ENCODE measurements at regions not wholly inside any gene's neighbourhood (a gene's known extent, or its start where the extent isn't known, plus 50 kb on each side); places are given as distances from the start of the nearest gene placed in this dataset.
"Not testable (repeated sequence)": the region's sequence is repeated elsewhere in the genome, so short reads cannot be mapped to it uniquely, and the experiment has no call there.

GRCh38 chr20:12759493-12759892 is 249.3 kb upstream of the SPTLC3 start:
- H3K4me3 ChIP-seq (replicated peaks in 1 of 3; ENCODE audit: insufficient read depth in 1 of 3, low read depth in 1 of 3, low read length in 3 of 3); H3K27ac ChIP-seq (ENCODE audit: insufficient read depth, low read depth, low read length); H2AFZ ChIP-seq (ENCODE audit: low read depth, low read length); H4K20me1 ChIP-seq (replicated peaks; ENCODE audit: control insufficient read depth, extremely low read depth, insufficient read depth, low read length); H3K4me1 ChIP-seq (ENCODE audit: control insufficient read depth, extremely low read depth, insufficient read depth, low read length); POLR2A ChIA-PET; H3K9ac ChIP-seq (replicated peaks; ENCODE audit: extremely low read depth, insufficient read depth, low read length); H3K36me3 ChIP-seq (ENCODE audit: control insufficient read depth in 2 of 2, extremely low read depth in 1 of 2, insufficient read depth in 2 of 2, low read length in 2 of 2); H3K4me2 ChIP-seq (ENCODE audit: insufficient read depth, low read length); FAIRE-seq; CTCF ChIA-PET; H3K27me3 ChIP-seq (ENCODE audit: control insufficient read depth in 2 of 2, insufficient read depth in 2 of 2, low read length in 2 of 2); DNase-seq (ENCODE audit: low read depth, low spot score); intact Hi-C loops (cut with micrococcal nuclease); H3K79me2 ChIP-seq (ENCODE audit: control insufficient read depth, insufficient read depth, low read length); BruUV-seq (replicated peaks); H3K9me1 ChIP-seq (replicated peaks; ENCODE audit: control insufficient read depth, extremely low read depth, insufficient read depth, low read length); H3K9me3 ChIP-seq (replicated peaks; ENCODE audit: control insufficient read depth, insufficient read depth, low read length); dilution Hi-C loops (cut with MboI; ENCODE audit: extremely low pct_ligation_motif_present, low sequenced_read_pairs): not testable (repeated sequence)

- POLR2A ChIA-PET: no interaction called here
- FAIRE-seq (no peak), DNase-seq (ENCODE audit: low read depth, low spot score) (no peak)
- Histone ChIP-seq H3K9me3 (replicated peaks; ENCODE audit: control insufficient read depth, insufficient read depth, low read length) (no peaks in the 10 kb centered on the region), H3K9me1 (replicated peaks; ENCODE audit: control insufficient read depth, extremely low read depth, insufficient read depth, low read length) (no peaks in the 10 kb centered on the region), H3K27me3 (ENCODE audit: control insufficient read depth in 2 of 2, insufficient read depth in 2 of 2, low read length in 2 of 2) (no peaks in the 10 kb centered on the region), H3K79me2 (ENCODE audit: control insufficient read depth, insufficient read depth, low read length) (no peaks in the 10 kb centered on the region), H4K20me1 (replicated peaks; ENCODE audit: control insufficient read depth, extremely low read depth, insufficient read depth, low read length) (no peaks in the 10 kb centered on the region), H3K4me3 (replicated peaks in 1 of 3; ENCODE audit: insufficient read depth in 1 of 3, low read depth in 1 of 3, low read length in 3 of 3) (no peak overlapping the region), H3K4me1 (ENCODE audit: control insufficient read depth, extremely low read depth, insufficient read depth, low read length) (no peaks in the 10 kb centered on the region), H3K9ac (replicated peaks; ENCODE audit: extremely low read depth, insufficient read depth, low read length) (no peak overlapping the region), H2AFZ (ENCODE audit: low read depth, low read length) (no peak overlapping the region), H3K27ac (ENCODE audit: insufficient read depth, low read depth, low read length) (no peak overlapping the region), H3K4me2 (ENCODE audit: insufficient read depth, low read length) (no peak overlapping the region), H3K36me3 (ENCODE audit: control insufficient read depth in 2 of 2, extremely low read depth in 1 of 2, insufficient read depth in 2 of 2, low read length in 2 of 2) (no peaks in the 10 kb centered on the region)
- CTCF ChIA-PET: no interaction called here
- intact Hi-C loops (cut with micrococcal nuclease) (no loop called here), dilution Hi-C loops (cut with MboI; ENCODE audit: extremely low pct_ligation_motif_present, low sequenced_read_pairs) (no loop called here)
- TF ChIP-seq POLR2A (IDR thresholded peaks at IDR 0.05; ENCODE audit: low read depth, low read length) (no peak), MAX (IDR thresholded peaks at IDR 0.05; ENCODE audit: insufficient read depth, insufficient read length) (no peak), JUN (IDR thresholded peaks at IDR 0.05; ENCODE audit: borderline replicate concordance, insufficient read depth, insufficient read length, low read depth) (no peak), GATA2 (IDR thresholded peaks at IDR 0.05; ENCODE audit: insufficient read depth, insufficient read length, low read depth, low read length) (no peak), EZH2 (IDR thresholded peaks at IDR 0.05; ENCODE audit: borderline replicate concordance, low read depth, low read length, severe bottlenecking) (no peak)
- no TSS peak for BruUV-seq (replicated peaks)
These were observed 246.0 kb upstream of the SPTLC3 start for GRCh38 chr20:12762725-12763124.
